Fibroblast of skin of right biceps (primary cell): ENCODE measurements at regions not wholly inside any gene's neighbourhood (a gene's known extent, or its start where the extent isn't known, plus 50 kb on each side); places are given as distances from the start of the nearest gene placed in this dataset.
"Not testable (repeated sequence)": the region's sequence is repeated elsewhere in the genome, so short reads cannot be mapped to it uniquely, and the experiment has no call there.

ENCODE experiments used
- DNase-seq: peaks from one replicate; pipeline ENCODE4 v3.0.0-alpha.2; 2013

GRCh38 chrX:139020801-139021200, 309.3 kb upstream of the FGF13 start:
- peak; percentile 0 for DNase-seq

DNA sequence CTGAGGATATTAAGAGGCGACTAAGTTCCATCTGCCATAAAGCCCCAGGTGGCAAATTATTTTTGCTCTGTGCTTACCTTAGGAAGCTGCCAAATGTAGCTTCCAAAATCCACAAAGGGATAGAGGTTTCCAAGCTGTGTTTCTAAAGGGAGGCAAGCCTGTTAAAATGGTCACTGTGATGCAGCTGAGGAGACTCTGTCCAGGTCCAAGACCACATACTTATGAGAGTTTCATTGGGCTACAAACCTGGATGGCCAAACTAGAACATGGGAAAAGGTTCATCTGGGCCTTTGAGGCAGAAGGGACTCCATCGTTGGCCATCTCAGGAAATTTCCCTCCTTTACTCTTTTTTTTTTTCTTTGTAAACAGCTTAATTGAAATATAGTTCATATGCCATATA, 306.9 kb upstream of the FGF13 start:
- DNase-seq: no peak

DNA sequence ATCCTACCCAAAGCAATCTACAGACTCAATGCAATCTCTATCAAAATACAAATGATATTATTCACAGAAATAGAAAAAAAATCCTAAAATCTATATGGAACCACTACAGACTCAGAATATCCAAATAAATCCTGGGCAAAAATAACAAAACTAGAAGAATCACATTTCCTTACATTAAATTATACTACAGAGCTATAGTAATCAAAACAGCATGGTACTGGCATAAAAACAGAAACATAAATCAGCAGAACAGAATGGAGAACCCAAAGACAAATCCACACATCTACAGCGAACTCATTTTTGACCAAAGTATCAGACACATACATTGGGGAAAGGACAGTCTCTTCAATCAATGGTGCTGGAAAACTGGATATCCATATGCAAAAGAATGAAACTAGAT, 304.1 kb upstream of the FGF13 start:
- DNase-seq: no peak

DNA sequence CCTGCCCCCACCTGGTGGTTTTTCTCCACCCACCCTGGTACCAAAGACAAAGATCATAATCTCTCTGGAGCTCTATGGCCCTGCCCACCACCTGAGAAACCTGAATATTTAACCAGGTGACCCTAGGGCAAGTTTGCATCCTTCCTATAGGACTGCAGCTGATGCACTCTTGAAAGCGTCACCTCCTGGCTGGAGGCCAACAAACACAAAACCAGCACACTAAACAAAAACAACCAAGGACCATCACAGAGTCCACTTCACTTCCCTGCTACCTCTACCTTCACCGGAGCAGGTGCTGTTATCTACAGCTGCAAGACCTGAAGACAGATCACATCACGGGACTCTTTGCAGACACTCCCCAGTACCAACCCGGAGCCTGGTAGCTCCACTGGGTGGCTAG, 296.7 kb upstream of the FGF13 start:
- no peak for DNase-seq

DNA sequence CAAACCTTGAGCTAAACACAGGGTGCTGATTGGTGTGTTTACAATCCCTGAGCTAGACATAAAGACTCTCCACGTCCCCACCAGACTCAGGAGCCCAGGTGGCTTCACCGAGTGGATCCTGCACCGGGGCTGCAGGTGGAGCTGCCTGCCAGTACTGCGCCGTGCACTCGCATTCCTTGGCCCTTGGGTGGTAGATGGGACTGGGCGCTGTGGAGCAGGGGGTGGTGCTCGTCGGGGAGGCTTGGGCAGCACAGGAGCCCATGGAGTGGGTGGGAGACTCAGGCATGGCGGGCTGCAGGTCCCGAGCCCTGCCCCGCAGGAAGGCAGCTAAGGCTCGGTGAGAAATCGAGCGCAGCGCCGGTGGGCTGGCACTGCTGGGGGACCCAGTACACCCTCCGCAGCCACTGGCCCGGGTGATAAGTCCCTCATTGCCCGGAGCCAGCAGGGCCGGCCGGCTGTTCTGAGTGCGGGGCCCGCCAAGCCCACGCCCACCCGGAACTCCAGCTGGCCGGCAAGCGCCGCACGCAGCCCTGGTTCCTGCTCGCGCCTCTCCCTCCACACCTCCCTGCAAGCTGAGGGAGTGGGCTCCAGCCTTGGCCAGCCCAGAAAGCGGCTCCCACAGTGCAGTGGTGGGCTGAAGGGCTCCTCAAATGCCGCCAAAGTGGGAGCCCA, 292.5 kb upstream of the FGF13 start:
- DNase-seq: not testable (repeated sequence)

- DNase-seq: no peak
These were observed 290.8 kb upstream of the FGF13 start for GRCh38 chrX:139002319-139002718.

GRCh38 chrX:138996268-138996667, 284.8 kb upstream of the FGF13 start:
- DNase-seq: no peak

- no peak for DNase-seq
These were observed 283.9 kb upstream of the FGF13 start for GRCh38 chrX:138995458-138995857.

DNA sequence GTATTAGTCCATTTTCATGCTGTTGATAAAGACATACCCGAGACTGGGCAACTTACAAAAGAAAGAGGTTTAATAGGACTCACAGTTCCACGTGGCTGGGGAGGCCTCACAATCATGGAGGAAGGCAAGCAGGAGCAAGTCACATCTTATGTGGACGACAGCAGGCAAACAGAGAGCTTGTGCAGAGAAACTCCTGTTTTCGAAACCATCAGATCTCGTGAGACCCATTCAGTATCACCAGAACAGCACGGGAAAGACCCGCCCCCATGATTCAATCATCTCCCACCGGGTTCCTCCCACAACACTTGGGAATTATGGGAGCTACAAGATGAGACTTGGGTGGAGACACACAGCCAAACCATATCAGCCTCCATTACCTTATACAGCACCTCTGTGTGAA, 278.9 kb upstream of the FGF13 start:
- DNase-seq: not testable (repeated sequence)

GRCh38 chrX:138986866-138987265, 275.3 kb upstream of the FGF13 start:
- no peak for DNase-seq

- peak; percentile 1 for DNase-seq
These were observed 274.7 kb upstream of the FGF13 start for GRCh38 chrX:138986235-138986634.

DNA sequence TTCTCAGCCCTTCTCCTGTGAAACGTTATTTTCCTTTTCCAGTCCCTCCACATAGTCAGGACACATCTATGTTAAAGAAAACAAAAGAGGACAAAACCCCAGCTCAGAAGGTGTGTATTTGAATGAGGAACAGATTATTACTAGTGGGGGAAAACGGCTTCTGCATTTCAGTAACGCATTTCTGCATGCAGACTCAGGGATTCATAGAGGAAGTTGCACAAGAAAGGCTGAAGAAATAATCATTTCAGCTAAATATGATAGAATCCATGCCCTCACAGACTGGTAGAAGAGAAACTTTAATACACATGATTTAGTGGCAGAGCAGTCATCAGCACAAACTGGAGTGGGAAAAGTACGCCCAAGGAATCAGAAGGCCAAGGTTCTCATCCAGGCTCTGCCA, 270.8 kb upstream of the FGF13 start:
- DNase-seq: no peak

DNA sequence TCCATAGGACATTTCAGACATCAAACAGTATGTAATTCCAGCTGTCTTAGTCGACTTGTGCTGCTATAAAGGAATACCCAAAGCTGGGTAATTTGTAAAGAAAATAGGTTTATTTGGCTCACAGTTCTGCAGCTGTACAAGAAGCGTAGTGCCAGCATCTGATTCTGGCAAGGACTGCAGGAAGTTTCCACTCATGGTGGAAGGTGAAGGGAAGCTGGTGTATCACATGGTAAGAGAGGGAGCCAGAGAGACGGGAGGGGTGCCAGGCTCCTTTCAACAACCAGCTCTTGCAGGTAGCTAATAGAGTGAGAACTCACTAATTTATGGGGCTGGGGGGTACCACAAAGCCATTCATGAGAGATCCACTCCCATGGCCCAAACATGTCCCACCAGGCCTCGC, 253.0 kb upstream of the FGF13 start:
- DNase-seq: no peak

DNA sequence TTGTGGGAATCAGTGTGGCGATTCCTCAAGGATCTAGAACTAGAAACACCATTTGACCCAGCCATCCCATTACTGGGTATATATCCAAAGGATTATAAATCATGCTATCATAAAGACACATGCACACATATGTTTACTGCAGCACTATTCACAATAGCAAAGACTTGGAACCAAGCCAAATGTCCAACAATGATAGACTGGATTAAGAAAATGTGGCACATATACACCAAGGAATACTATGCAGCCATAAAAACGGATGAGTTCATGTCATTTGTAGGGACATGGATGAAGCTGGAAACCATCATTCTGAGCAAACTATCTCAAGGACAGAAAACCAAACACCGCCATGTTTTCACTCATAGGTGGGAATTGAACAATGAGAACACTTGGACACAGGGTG, 250.9 kb upstream of the FGF13 start:
- not testable (repeated sequence) for DNase-seq

DNA sequence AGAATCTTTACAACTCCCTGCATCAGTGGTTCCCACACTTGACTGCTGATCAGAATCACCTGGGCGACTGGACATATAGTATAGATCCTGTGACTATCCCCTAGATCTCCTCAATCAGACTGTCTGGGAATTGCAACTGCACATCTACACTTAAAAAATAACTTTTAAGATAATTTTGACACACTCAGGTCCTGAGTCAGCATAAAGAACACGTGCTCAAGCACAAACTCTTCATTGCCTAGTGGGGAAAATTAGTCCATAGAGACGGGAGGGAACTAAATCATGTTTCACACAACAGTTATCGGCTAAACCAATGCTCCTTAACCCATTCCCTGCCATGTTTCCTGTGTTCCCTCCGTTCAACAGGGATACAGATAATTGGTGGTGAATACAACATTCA, 243.5 kb upstream of the FGF13 start:
- DNase-seq: no peak

DNA sequence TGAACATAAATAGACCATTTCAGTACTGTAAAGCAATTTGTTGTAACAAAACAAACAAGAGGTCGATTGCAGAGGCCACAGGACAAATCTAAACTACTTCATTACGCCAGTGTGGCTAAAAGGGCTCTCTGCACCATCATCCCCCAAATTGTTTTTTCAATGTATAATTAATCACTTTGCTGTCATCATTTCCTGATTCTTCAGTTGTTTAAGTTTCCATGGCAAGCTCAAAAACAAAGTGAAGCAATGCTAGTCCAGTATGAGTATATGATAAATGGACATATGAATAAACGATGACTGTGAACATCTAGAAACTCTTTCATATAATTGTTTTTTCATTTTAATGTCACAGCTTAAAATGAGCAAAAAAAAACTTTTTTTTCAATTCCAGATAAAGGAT, 235.4 kb upstream of the FGF13 start:
- DNase-seq: no peak

DNA sequence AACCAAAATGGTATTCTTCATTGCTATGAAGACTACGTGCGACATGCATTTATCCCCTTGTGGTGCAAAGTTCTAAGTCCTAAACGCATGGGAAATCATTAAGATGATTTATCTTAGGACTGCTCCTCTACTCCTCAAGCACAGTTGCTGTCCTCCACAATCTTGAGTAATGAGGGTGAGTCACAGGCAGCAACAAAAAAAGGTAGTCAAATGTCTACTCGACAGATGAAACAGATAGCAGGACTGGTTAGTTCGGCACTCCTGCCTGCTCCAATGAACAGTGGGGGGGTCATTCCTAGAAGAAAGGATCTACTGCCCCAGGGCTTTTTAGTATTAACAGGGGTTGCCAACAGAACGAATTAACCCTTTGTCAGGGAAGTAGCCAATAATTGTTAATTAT, 233.7 kb upstream of the FGF13 start:
- DNase-seq: peak; percentile 4

DNA sequence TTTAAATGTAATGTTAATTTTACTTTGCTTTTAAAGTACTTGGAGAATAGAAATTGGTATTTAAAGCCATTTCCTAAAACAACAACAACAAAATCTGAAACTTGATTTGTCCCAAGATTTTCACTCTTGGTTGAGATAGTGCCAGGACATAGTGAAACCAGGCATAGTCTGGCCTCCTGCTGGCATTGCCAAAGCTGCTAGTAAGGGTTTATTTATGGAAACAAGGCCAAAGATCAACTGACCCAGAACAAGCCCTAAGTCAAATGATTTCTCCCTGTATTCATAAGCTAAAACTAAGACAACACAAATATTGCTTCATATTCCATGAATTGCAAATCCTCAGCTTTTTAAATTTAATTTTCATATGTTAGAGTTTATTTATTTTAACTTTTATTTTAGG, 227.5 kb upstream of the FGF13 start:
- DNase-seq: no peak

GRCh38 chrX:138938003-138938402, 226.5 kb upstream of the FGF13 start:
- no peak for DNase-seq

DNA sequence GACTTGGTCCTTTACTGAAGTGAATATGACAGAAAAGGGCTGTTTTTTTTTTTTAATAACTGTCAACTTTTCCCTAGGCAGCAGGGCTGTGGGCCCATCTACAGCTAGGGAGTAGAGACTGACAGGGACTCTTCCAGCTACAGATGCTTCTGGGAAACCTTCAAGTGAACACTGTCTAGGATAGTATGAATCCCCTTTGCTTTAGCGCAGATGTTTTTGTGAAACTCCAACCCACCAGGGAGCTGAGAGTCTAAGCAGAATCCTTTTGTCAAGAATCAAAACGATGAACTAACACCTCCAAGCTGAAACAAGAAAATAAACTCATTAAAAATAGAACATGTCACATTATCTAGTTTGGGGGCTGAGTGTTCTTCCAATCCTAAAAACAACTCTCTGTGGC, 219.7 kb upstream of the FGF13 start:
- DNase-seq: no peak

DNA sequence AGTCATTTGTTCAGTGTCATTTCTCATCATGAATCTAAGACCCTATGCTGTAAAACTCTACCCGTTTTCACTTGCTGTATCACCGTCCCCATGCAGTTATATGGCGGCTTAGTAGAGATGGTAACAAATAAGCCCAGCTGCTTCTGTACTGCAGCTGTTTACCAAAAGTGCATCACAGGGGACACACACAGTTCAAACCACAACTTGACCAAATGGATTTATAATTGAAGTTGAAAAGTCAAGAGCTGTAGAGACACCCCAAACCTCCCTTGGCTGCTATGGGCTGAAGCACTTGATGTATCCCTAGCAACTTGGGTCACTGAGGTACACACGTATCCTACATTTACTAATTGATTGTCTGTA, 219.0 kb upstream of the FGF13 start:
- no peak for DNase-seq

DNA sequence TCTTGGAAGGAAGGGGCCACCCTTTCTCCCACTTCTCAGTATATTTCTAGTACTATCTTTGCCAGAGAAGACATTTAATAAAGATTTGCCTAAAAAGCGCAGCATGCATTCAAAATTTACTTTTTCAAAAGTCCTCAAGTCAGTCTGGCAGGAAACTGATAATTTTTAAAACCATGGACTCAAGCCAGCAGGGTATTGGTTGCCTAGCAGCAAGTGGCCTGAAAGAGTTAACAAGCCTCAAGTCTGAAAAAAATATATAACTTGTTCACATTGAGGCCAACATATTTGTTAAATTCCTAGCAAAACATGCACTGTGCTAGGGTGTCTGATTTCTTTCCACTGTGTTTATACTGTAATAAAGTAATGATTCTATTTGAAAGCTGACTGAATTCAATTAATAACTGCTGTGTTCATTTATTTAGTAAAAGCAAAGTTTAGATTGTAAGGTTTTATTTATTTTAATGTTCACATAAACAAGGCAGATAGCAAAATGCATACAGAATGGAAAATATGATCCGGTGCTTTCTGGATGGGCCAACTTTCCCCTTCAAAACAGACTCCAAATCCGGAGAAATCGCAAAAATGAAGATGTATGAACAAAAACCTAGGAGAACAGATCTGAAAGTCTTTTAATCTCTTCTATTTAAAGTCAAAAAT, 218.5 kb upstream of the FGF13 start:
- no peak for DNase-seq

- no peak for DNase-seq
These were observed 217.4 kb upstream of the FGF13 start for GRCh38 chrX:138928737-138929459.

DNA sequence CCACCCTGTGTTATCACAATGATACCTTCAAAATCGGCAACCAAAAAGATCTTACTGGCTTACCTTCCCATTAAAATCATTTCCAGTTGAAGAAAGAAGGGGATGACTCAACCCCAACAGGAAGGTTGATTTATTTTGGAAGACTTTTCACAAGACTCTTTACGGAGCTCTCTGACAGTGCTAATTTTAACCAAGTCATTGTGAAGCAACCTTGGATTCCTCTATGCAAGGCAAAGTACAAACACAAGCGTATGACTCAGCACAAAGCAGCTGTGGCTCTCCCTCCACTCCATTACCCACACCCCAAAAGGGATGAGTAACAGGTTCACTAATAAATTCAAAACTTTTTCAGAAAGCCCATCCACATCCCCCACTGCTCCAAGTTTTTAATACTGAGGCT, 213.8 kb upstream of the FGF13 start:
- peak; percentile 81 for DNase-seq
